ENCODE measurements at regions not wholly inside any gene's neighbourhood (a gene's known extent, or its start where the extent isn't known, plus 50 kb on each side); places are given as distances from the start of the nearest gene placed in this dataset.

DNA sequence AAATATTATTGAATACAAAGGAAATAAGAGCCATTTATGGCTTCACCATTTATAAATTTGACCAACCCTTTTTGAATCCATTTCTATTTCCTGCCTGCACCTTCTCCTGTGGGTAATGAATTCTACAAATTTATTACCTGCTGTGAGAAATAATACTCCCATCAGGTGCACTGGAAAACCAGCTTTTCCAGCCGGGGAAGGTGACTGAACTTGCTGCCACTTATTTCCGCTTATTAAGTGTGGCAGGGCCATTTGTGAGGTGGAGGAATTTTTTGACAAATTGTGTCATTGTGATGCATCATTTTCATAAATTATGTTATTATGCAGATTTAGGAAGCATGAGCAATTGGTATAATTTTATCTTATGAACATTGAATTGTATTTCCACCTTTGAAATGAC is 151.1 kb downstream of the SQOR start:
- TF ChIP-seq, protein P1, sequence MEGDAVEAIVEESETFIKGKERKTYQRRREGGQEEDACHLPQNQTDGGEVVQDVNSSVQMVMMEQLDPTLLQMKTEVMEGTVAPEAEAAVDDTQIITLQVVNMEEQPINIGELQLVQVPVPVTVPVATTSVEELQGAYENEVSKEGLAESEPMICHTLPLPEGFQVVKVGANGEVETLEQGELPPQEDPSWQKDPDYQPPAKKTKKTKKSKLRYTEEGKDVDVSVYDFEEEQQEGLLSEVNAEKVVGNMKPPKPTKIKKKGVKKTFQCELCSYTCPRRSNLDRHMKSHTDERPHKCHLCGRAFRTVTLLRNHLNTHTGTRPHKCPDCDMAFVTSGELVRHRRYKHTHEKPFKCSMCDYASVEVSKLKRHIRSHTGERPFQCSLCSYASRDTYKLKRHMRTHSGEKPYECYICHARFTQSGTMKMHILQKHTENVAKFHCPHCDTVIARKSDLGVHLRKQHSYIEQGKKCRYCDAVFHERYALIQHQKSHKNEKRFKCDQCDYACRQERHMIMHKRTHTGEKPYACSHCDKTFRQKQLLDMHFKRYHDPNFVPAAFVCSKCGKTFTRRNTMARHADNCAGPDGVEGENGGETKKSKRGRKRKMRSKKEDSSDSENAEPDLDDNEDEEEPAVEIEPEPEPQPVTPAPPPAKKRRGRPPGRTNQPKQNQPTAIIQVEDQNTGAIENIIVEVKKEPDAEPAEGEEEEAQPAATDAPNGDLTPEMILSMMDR (conservative IDR thresholded peaks at IDR 0.05; ENCODE audit: low read length): no peak
- TF ChIP-seq EZH2phosphoT487 (IDR thresholded peaks at IDR 0.05; ENCODE audit: borderline replicate concordance, low read depth, low read length): no peak

Data from OCI-LY7 (cell line).